Neural crest cell (in vitro differentiated cells): ENCODE measurements at regions not wholly inside any gene's neighbourhood (a gene's known extent, or its start where the extent isn't known, plus 50 kb on each side); places are given as distances from the start of the nearest gene placed in this dataset.

ENCODE experiments used
- DNase-seq: peaks from one replicate; pipeline ENCODE4 v3.0.0; 2021; ENCODE audit warnings: low read depth, mixed read lengths, low spot score
- H3K27ac Mint-ChIP-seq: one replicate; pipeline ENCODE4 v1.8.0; 2021; ENCODE audit warnings: mild to moderate bottlenecking, mixed read lengths; ENCODE audit not compliant: unreplicated experiment
- H3K27me3 Mint-ChIP-seq: 2 replicates; pipeline ENCODE4 v1.8.0; 2021; ENCODE audit warnings: low read depth, mild to moderate bottlenecking, mixed read lengths
- H3K36me3 Mint-ChIP-seq: 2 replicates; pipeline ENCODE4 v1.8.0; 2021; ENCODE audit warnings: low read depth, mild to moderate bottlenecking, mixed read lengths
- H3K4me1 Mint-ChIP-seq: 2 replicates; pipeline ENCODE4 v1.8.0; 2021; ENCODE audit warnings: mixed read lengths
- H3K4me3 Mint-ChIP-seq: one replicate; pipeline ENCODE4 v1.8.0; 2021; ENCODE audit warnings: mild to moderate bottlenecking, mixed read lengths
- H3K9me3 Mint-ChIP-seq: 2 replicates; pipeline ENCODE4 v1.8.0; 2021; ENCODE audit warnings: mixed read lengths
- TF ChIP-seq, protein P1 (sequence below): fragments of 200-600 bp; sonication (generic); conservative IDR thresholded peaks from 2 replicates; pipeline ENCODE4 v1.5.0; 2021; ENCODE audit warnings: antibody characterized with exemption, mild to moderate bottlenecking

DNA sequence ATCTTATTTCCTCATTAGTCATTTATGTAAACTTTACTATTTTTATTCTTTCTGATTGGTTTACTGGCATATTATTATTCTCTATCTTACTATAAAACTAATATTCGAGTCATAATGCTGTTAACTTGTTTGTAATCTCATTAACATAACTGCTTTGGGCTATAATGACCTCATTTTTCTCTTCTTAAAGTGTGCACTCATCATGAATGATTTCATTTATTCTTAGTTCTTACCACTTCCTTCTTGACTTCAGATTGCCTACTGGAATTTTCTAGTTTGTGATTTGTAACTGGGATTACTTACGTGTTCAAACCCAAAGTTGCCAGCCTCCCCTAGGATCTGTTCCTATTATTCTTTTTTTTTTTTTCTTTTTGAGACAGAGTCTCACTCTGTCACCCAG lies 91.8 kb upstream of the TNFAIP3 start:
- no peak overlapping the region for H3K27ac Mint-ChIP-seq
- TF ChIP-seq, protein P1, sequence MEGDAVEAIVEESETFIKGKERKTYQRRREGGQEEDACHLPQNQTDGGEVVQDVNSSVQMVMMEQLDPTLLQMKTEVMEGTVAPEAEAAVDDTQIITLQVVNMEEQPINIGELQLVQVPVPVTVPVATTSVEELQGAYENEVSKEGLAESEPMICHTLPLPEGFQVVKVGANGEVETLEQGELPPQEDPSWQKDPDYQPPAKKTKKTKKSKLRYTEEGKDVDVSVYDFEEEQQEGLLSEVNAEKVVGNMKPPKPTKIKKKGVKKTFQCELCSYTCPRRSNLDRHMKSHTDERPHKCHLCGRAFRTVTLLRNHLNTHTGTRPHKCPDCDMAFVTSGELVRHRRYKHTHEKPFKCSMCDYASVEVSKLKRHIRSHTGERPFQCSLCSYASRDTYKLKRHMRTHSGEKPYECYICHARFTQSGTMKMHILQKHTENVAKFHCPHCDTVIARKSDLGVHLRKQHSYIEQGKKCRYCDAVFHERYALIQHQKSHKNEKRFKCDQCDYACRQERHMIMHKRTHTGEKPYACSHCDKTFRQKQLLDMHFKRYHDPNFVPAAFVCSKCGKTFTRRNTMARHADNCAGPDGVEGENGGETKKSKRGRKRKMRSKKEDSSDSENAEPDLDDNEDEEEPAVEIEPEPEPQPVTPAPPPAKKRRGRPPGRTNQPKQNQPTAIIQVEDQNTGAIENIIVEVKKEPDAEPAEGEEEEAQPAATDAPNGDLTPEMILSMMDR = no peak
- no peaks in the 10 kb centered on the region for H3K4me1 Mint-ChIP-seq
- no peaks in the 10 kb centered on the region for H3K9me3 Mint-ChIP-seq
- H3K4me3 Mint-ChIP-seq = no peak overlapping the region
- no peak for DNase-seq
- H3K27me3 Mint-ChIP-seq = no peaks in the 10 kb centered on the region
- no peaks in the 10 kb centered on the region for H3K36me3 Mint-ChIP-seq

DNA sequence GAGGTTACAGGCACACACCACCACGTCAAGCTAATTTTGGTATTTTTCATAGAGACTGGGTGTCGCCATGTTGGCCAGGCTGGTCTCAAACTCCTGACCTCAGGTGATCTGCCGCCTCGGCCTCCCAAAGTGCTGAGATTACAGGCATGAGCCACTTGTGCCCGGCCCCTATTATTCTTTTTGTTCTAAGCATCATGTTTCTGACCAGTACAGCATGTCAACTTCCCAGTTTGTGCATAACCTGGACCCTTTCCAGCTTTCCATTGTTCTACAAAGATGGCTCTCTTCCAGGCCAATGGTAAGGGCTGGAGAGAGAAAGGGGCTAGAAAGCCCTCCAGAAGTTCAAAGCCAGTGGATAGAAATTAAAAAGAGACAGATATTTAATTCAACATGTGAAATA lies 91.3 kb upstream of the TNFAIP3 start:
- peak overlapping the region; percentile 23 for H3K27ac Mint-ChIP-seq
- no peaks in the 10 kb centered on the region for H3K27me3 Mint-ChIP-seq
- H3K4me3 Mint-ChIP-seq = no peak overlapping the region
- TF ChIP-seq, protein P1 = no peak
- H3K9me3 Mint-ChIP-seq = no peaks in the 10 kb centered on the region
- H3K4me1 Mint-ChIP-seq = no peaks in the 10 kb centered on the region
- H3K36me3 Mint-ChIP-seq = no peaks in the 10 kb centered on the region
- DNase-seq = no peak

DNA sequence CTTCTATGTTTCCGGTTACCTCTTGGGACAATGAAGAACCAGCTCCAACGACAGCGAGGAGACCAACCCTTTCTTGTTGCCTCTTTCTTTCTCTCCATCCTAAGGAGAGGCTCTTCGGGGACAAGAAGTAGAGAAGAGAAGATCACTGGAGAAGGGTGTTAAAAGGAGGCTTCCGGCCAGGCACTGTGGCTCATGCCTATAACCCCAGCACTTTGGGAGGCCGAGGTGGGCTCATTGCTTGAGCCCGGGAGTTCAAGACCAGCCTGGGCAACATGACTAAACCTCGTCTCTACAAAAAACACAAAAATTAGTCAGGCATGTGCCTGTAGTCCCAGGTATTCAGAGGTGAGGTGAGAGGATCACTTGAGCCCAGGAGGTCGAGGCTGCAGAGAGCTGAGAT lies 90.8 kb upstream of the TNFAIP3 start:
- Mint-ChIP-seq H3K4me3 (no peak overlapping the region), H3K27ac (no peak overlapping the region), H3K27me3 (no peaks in the 10 kb centered on the region), H3K9me3 (no peaks in the 10 kb centered on the region), H3K4me1 (no peaks in the 10 kb centered on the region), H3K36me3 (no peaks in the 10 kb centered on the region)
- DNase-seq = no peak
- TF ChIP-seq, protein P1 = no peak

DNA sequence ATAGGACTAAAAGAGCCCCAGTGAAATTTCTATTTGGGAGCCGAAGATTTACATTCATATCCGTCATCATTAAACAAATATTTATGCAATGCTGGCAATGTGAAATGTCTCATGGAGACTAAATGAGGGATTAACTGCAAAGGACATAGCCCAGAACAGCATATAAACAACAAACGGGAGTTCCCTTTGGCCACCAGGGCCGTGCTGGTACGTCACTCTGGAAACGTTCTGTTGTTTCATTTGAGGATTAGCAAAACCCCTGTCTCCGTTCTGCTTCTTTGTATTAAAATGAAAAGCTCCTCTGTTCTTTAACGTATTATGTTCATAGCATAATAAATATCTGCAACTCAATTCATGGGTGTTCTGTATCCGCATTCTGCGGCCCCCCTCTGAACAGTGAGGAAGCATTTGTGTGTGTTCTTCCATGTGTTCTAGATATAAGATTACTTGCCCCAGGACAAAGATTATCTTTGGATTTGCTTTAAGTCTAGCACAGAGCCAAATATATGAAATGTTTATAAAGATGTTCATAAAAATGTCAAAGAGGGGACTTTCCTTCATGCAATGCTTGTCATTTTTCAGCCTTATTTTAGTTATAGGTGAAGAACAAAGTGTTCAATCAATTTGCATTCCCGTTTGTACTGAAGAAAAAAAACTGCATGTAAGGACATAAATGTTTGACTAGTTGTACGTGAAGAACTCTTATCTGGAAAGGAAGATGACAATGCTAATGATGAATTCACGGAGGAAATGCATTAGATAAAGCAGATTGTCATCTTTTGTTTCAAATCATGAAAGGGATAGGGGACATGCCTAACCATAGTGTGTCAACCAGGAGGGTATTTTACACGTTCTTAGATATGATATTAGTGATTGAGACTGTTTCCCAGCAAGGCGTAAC lies 90.0 kb upstream of the TNFAIP3 start:
- Mint-ChIP-seq H3K9me3 (no peaks in the 10 kb centered on the region), H3K27ac (no peak overlapping the region), H3K27me3 (no peaks in the 10 kb centered on the region), H3K4me1 (no peaks in the 10 kb centered on the region), H3K36me3 (no peaks in the 10 kb centered on the region), H3K4me3 (no peak overlapping the region)
- DNase-seq = no peak
- TF ChIP-seq, protein P1 = no peak

DNA sequence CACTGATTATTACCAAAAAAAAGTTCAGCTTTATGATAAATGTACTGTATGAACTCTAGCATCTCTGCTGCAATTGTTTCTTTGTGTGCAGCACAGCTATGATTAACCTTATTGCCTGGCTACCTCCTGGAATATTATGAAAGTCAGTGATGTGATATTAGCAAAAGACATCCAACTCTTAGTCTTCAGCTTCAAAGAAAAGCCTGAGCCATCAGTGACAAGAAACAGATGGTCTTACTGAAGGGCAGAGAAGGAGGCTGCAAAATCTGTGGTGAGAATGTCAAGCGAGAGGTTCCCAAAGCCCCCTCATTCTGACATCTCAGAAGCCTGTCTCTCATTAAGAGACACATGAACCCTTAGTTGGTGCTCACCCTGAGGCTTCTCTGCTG lies 89.4 kb upstream of the TNFAIP3 start:
- H3K36me3 Mint-ChIP-seq = no peaks in the 10 kb centered on the region
- no peak overlapping the region for H3K27ac Mint-ChIP-seq
- DNase-seq = no peak
- H3K4me3 Mint-ChIP-seq = no peak overlapping the region
- no peaks in the 10 kb centered on the region for H3K9me3 Mint-ChIP-seq
- no peaks in the 10 kb centered on the region for H3K27me3 Mint-ChIP-seq
- TF ChIP-seq, protein P1 = no peak
- no peaks in the 10 kb centered on the region for H3K4me1 Mint-ChIP-seq
